ENCODE measurements at regions not wholly inside any gene's neighbourhood (a gene's known extent, or its start where the extent isn't known, plus 50 kb on each side); places are given as distances from the start of the nearest gene placed in this dataset.

- TF ChIP-seq TAF1 (IDR thresholded peaks at IDR 0.05; ENCODE audit: borderline replicate concordance, low read depth, low read length), result no peak
- no peak for TF ChIP-seq POLR2AphosphoS5 (IDR thresholded peaks at IDR 0.05; ENCODE audit: low read depth, low read length)
- TF ChIP-seq POLR2A (IDR thresholded peaks at IDR 0.05; ENCODE audit: low read depth, low read length), result no peak
Observed at GRCh38 chr12:89971880-89972279, 263.2 kb upstream of the ATP2B1 start.
